ENCODE measurements at regions not wholly inside any gene's neighbourhood (a gene's known extent, or its start where the extent isn't known, plus 50 kb on each side); places are given as distances from the start of the nearest gene placed in this dataset.
"Not testable (repeated sequence)": the region's sequence is repeated elsewhere in the genome, so short reads cannot be mapped to it uniquely, and the experiment has no call there.

DNA sequence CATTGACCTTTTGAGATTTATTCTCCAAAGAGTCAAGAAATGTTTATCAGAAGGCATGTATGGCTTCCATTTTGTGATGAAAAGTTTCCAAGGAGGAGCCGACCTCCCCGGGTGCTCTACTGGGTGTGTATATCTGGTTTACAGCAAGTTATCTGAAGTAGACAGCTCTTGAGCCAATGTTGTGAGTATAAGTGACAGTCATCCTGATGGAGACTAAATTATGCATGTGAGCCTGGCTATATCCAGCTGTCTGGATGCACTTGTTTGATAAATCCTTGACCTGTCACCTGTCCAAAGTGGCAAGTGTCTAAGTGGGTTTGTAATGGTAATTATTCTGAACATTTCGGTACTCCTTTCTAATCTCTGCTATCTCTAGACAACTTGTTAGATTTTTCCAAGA lies 142.2 kb downstream of the NR2F2 start:
- no peak for DNase-seq

DNA sequence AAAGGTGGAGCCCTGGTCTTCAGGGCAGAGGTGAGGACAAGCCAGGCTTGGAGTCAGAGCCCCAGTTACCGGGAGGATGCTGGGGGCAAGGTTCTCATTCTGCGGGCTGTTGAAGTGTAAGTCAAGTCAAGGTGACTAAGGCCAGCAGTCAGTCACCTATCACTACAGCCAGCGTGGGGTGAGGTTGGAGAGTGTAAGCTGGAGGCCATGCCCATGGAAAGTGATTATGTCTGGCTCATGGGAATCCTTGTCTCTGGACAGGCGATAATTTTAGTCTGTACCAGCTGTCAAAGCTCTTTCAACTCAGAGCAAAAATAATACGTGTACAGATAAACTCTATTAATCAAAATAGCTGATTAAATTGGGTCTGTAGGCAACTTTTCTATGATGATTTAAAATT lies 143.1 kb downstream of the NR2F2 start:
- no peak for DNase-seq

- DNase-seq, result no peak
These were observed 143.7 kb downstream of the NR2F2 start for GRCh38 chr15:96474231-96474664.

DNA sequence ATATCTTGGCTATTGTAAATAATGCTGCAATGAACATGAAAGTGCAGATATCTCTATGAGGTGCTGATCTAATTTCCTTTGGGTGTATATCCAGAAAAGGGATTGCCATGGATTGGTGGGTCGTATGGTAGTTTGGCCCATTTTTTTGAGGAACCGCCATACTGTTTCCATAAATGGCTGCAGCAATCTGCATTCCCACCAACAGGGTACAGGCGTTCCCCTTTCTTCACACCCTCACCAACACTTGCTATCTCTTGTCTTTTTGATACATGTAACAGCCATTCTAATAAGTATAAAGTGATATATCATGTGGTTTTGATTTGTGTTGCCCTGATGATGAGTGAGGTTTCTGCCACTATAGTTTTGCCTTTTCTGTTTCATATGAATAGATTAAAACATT lies 146.7 kb downstream of the NR2F2 start:
- DNase-seq, result no peak

DNA sequence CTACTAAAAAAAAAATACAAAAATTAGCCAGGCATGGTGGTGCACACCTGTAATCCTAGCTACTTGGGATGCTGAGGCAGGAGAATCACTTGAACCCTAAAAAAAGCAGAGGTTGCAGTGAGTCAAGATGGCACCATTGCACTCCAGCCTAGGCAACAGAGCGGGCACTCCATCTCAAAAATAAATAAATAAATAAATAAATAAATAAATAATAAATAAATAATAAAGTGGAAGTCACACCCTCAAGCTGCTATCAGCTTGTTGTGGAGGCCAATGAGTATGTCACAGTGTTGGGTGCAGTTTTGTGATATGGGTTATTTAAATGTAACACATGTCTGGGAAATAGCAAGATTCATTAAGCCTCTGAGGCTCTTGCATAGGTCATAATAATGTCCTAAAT lies 153.9 kb downstream of the NR2F2 start:
- not testable (repeated sequence) for DNase-seq

DNA sequence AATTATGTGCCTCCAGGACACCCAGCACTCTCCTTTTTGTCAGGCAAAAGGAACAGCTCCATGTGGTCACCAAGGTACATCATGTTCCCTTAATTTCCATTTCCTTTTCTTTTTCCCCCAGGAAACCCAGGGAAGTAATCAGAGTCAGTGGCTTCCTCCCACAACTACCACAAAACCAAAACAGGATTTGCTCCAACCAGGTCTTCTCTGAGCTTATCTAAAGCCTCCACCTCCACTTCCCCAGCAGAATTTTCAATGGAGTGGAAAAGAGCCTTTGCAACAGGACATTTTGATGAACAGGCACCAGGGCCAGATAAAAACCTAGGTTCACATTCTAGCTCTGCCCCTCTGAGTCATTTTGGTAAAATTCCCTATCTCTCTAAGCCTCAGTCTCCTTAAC lies 154.3 kb downstream of the NR2F2 start:
- DNase-seq, result no peak

GRCh38 chr15:96487245-96487644 lies 156.7 kb downstream of the NR2F2 start:
- DNase-seq, result no peak

DNA sequence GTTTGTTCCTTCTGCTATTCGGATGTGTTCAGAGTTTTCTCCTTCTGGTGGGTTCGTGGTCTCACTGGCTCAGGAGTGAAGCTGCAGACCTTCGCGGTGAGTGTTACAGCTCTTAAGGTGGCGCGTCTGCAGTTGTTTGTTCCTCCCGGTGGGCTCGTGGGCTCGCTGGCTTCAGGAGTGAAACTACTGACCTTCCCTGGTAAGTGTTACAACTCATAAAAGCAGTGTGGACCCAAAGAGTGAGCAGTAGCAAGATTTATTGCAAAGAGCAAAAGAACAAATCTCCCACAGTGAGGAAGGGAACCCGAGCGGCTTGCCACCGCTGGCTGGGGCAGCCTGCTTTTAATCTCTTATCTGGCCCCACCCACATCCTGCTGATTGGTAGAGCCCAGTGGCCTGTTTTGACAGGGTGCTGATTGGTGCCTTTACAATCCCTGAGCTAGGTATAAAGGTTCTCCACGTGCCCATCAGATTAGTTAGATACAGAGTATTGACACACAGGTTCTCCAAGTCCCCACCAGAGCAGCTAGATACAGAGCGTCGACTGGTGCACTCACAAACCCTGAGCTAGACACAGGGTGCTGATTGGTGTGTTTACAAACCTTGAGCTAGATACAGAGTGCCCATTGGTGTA lies 160.7 kb downstream of the NR2F2 start:
- DNase-seq, result not testable (repeated sequence)

DNA sequence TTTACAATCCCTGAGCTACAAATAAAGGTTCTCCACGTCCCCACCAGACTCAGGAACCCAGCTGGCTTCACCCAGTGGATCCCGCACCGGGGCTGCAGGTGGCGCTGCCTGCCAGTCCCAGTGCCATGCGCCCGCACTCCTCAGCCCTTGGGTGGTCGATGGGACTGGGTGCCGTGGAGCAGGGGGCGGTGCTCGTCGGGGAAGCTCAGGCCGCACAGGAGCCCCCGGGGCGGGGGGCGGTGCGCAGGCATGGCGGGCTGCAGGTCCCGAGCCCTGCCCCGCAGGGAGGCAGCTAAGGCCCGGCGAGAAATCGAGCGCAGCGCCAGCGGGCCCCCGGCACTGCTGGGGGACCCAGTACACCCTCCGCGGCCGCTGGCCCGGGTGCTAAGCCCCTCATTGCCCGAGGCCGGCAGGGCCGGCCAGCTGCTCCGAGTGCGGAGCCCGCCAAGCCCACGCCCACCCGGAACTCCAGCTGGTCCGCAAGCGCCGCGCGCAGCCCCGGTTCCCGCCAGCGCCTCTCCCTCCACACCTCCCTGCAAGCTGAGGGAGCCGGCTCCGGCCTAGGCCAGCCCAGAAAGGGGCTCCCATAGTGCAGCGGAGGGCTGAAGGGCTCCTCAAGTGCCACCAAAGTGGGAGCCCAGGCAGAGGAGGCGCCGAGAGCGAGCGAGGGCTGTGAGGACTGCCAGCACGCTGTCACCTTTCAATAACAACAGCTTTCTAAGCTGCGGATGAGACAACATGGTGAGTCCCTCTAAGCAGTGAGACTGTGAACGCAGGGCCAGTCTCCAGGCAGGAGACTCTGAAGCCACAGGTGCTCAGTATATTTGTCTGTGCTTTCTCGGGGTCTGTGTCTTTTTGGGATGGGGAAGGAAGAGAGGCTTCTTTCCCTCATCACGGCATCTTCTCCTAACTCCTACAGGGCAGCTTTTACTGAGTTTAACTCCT lies 161.5 kb downstream of the NR2F2 start:
- DNase-seq, result not testable (repeated sequence)

GRCh38 chr15:96494505-96494904 lies 164.0 kb downstream of the NR2F2 start:
- DNase-seq, result no peak

DNA sequence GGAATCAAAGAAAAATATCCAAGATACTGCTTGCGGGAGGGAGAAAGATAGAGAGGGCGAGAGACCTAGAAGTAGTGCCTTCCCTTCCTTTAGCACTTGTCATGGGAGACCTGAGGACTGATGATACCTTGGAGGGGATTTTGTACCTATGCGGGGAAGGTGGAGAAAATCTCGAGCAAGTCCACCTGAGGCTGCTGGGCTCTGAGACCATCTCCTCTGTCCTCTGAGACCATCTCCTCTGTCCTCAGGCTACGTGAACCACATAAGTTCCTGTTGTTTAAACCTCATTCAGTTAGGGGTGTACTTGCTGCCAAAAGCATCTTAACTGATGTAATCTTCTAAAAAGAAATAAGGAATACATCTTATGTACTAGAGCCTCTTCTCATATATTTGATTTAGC lies 164.9 kb downstream of the NR2F2 start:
- DNase-seq, result no peak

DNA sequence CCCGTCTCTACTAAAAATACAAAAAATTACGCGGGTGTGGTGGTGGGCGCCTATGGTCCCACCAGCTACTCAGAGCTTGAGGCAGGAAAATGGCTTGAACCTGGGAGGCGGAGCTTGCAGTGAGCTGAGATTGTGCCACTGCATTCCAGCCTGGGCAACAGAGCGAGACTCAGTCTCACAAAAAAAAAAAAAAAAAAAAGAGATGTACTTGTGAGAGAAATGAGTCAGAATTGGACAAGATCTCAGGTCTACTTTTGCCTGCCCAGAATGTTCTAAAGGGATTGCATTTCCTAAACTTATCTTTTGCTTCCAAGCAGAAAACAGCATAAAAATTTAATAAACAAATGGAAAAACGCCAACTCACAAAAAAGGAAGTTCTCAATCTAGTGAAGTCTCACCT lies 167.5 kb downstream of the NR2F2 start:
- no peak for DNase-seq

DNA sequence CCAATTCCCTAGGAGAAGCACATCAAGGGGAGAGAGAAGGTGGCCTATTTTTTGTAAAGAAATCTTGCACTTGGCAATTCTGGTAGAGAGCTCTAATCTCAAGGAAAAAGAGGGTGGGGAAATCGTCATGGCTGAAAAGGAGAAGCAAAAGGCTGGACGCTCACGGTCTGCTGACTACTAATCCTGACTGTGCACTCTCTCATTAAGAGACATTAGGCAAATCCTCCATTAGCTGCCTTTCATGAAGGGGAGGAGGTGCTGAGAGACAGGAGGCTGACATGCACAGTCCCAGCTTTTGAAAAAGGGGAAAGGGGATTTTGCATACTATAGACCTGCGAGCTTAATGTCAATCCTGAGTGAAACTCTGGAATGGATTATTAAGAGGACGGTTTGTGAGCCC lies 170.0 kb downstream of the NR2F2 start:
- no peak for DNase-seq

DNA sequence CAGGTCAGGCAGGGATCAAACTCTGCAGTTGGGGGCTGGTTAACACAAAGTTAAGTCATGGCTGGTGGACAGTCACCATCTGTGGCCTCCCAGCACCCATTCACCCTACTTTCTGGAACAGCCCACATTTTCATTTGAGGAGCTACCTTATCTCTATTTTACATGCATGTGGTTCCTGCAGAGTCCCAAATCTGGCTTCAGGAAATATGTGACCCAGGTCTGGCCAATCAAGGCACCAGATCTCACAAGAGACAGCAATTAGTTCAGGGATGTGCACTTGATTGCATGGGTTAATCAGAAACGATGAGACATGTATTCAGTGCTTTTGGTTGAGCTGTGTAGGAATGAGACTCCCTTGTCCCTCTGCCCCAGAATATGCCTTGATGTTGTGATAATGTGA lies 170.9 kb downstream of the NR2F2 start:
- no peak for DNase-seq

GRCh38 chr15:96502196-96502595 lies 171.7 kb downstream of the NR2F2 start:
- no peak for DNase-seq

DNA sequence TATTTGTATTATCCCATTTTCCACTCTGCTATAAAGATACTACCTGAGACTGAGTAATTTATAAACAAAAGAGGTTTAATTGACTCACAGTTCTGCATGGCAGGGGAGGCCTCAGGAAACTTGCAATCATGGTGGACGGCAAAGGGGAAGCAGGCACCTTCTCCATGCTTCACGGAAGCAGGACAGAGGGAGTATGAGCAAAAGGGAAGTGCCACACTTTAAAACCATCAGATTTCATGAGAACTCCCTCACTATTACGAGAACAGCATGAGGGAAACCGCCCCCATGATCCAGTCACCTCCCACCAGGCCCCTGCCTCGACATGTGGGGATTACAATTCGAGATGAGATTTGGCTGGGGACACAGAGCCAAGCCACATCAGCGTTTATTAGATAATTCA lies 172.8 kb downstream of the NR2F2 start:
- DNase-seq, result no peak

GRCh38 chr15:96504371-96504770 lies 173.9 kb downstream of the NR2F2 start:
- no peak for DNase-seq

GRCh38 chr15:96505014-96505413 lies 174.5 kb downstream of the NR2F2 start:
- DNase-seq, result no peak

DNA sequence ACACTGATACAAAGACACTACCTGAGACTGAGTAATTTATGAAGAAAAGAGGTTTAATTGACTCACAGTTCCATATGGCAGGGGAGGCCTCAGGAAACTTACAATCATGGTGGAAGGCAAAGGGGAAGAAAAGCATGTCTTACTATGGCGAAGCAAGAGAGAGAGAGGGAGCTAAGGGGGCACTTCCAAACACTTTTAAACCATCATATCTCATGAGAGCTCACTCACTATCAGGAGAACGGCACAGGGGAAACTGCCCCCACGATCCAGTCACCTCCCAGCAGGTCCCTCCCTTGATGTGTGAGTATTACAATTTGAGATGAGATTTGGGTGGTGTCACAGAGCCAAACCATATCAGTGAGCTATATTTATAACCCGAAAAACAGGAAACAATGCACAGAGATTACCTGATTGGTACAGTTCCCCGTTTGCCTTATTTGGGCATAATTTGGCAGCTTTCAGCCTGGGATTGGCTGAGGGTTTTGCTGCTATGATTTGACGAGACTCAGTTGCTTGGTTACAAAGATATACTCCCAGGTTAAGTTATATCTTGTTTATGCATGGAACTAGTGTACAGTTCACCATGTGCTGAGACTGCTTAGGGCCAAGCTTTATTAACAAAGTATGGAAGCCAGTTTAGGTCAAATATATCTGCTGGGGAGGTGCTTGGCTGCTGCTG lies 184.2 kb downstream of the NR2F2 start:
- no peak for DNase-seq

GRCh38 chr15:96515371-96515770 lies 184.9 kb downstream of the NR2F2 start:
- DNase-seq, result no peak

DNA sequence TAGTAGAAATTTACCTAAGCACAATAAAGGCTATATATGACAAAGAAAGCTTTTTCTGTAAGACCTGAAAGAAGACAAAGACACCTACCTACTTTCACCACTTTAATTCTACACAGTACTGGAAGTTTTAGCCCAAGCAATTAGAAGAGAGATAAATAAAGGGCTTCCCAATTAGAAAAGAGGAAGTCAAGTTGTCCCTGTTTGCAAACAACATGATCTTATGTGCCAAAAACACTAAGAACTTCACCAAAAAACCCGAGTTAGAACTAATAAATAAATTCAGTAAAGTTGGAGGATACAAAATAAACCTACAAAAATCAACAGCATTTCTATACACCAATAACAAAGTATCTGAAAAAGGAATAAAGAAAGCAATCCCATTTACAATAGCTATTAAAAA lies 190.9 kb downstream of the NR2F2 start:
- DNase-seq, result no peak

DNA sequence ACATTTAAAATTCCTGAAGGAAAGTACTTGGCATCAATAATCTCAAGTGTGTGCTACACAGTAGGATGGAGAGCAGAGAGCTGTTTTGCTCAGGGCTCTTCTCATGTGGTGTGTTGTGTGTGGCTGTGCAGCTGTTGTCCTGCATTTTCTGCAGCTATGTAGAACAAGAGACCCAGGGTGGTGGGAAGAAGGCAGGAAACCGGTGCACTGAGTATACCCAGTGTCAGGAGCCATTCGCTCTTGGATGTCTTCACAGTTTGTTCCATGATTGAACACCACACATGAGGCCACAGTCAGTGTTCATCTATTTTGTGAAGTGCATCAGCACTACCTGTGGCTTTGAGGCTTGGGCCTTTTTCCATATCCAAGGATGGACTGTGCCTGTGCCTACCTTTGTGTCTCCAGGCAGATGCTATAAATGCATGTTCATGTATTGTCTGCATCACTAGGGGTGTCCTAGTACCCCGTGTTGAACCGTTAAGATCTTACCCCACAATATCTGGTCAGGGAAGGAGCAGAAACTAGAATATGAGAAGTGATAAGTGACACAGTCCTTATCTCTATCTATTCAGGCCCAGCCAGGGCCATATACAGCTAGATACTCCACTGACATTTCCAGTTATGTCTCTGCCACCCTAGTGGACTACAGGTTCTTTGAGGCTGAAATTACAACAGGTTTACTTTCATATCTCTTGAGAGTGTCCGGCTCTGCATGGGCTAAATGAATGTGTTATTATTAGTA lies 194.3 kb downstream of the NR2F2 start:
- no peak for DNase-seq

- no peak for DNase-seq
These were observed 204.6 kb downstream of the NR2F2 start for GRCh38 chr15:96535148-96535547.
